AG04449 (cell line): ENCODE measurements at regions not wholly inside any gene's neighbourhood (a gene's known extent, or its start where the extent isn't known, plus 50 kb on each side); places are given as distances from the start of the nearest gene placed in this dataset.

Source experiments
- CTCF ChIA-PET: fragments of 350-600 bp; formaldehyde crosslinking; extraction: SDS; loops from one replicate; lab custom pipeline; 2021; ENCODE audit warnings: antibody characterized with exemption; lab: Yijun Ruan, JAX
- POLR2A ChIA-PET: fragments of 400-600, 350-600 bp; formaldehyde crosslinking; extraction: SDS; loops from one replicate; lab custom pipeline; 2020; ENCODE audit warnings: antibody characterized with exemption, inconsistent platforms; lab: Yijun Ruan, JAX
- DNase-seq: peaks from one replicate; pipeline ENCODE4 v3.0.0-alpha.2; 2010; ENCODE audit warnings: low read depth, low spot score
- H3K4me3 ChIP-seq: 2 replicates; pipeline ENCODE4 v1.5.1; 2011; ENCODE audit warnings: low read depth, mild to moderate bottlenecking, control low read depth, low read length
- CTCF ChIP-seq: IDR thresholded peaks from one replicate; pipeline ENCODE4 v1.5.1; 2011; ENCODE audit warnings: mild to moderate bottlenecking, moderate library complexity, low read length, control low read depth, inconsistent platforms; ENCODE audit not compliant: insufficient read depth; ENCODE audit errors: missing control alignments

- ChIA-PET CTCF (no interaction called here), POLR2A (no interaction called here)
- H3K4me3 ChIP-seq: no peak overlapping the region
- no peak for TF ChIP-seq CTCF
- DNase-seq: no peak
Measured at GRCh38 chr16:24452724-24453123, 86.6 kb upstream of the RBBP6 start.

GRCh38 chr16:24463196-24463945 lies 76.0 kb upstream of the RBBP6 start:
- TF ChIP-seq CTCF: no peak
- no peak for DNase-seq
- POLR2A ChIA-PET: no interaction called here
- CTCF ChIA-PET: no interaction called here
- no peak overlapping the region for H3K4me3 ChIP-seq

GRCh38 chr16:24471561-24472350 lies 67.6 kb upstream of the RBBP6 start:
- no peak for TF ChIP-seq CTCF
- ChIA-PET CTCF (no interaction called here), POLR2A (no interaction called here)
- DNase-seq: no peak
- no peak overlapping the region for H3K4me3 ChIP-seq

GRCh38 chr16:24477492-24477891 lies 61.9 kb upstream of the RBBP6 start:
- POLR2A ChIA-PET: no interaction called here
- DNase-seq: no peak
- TF ChIP-seq CTCF: no peak
- CTCF ChIA-PET: interaction anchor here (1.1 kb wide), 1 partner anchor 27 kb away, joined by 3 read pairs; no protein-coding TSS in a partner anchor
- H3K4me3 ChIP-seq: no peak overlapping the region

GRCh38 chr16:24478401-24478800 lies 61.0 kb upstream of the RBBP6 start:
- POLR2A ChIA-PET: no interaction called here
- no peak for DNase-seq
- H3K4me3 ChIP-seq: no peak overlapping the region
- CTCF ChIA-PET: no interaction called here
- TF ChIP-seq CTCF: no peak

GRCh38 chr16:24482681-24483202 lies 56.6 kb upstream of the RBBP6 start:
- H3K4me3 ChIP-seq: no peak overlapping the region
- POLR2A ChIA-PET: no interaction called here
- no peak for DNase-seq
- no peak for TF ChIP-seq CTCF
- CTCF ChIA-PET: interaction anchor here (0.9 to 1.6 kb wide), 3 partner anchors 15 to 441 kb away, joined by 3 to 4 read pairs (median 3); no protein-coding TSS in a partner anchor
